ENCODE measurements at regions not wholly inside any gene's neighbourhood (a gene's known extent, or its start where the extent isn't known, plus 50 kb on each side); places are given as distances from the start of the nearest gene placed in this dataset.

- no peak for DNase-seq (ENCODE audit: low spot score)
Observed at GRCh38 chr4:124596816-124597215, 115.7 kb downstream of the ANKRD50 start.

DNA sequence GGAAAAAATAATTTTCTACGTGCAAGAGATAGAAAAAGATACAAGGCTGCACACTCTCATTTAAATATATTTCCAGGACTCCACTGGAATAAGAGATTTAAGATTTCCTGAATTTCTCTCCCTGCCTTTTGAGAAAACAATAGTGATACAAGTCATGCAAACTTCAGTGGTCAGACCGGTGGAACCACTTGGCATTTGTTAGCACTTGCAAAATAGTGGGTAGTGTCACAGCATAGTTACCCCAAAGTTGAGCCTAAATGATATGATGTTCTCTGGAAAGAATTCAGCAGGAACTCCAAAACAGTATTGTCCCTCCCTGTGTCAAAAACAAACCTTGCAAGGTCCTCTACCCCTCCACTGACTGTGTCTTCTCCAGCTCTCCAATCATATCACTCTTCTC is 102.3 kb downstream of the ANKRD50 start:
- DNase-seq (ENCODE audit: low spot score) = peak; percentile 66

All from umbilical cord (tissue), 1 donor.